Stimulated activated CD4-positive, alpha-beta T cell treated with anti-CD3 and anti-CD28 coated beads, TNF-alpha, amount 100 ng/mL, for 1 hour (primary cell): ENCODE measurements at regions not wholly inside any gene's neighbourhood (a gene's known extent, or its start where the extent isn't known, plus 50 kb on each side); places are given as distances from the start of the nearest gene placed in this dataset.
A peak's percentile ranks its signal among the peaks of the same experiment; 100 is the strongest.

Experiments
- DNase-seq, 3 donors: peaks; one replicate each; pipeline ENCODE4 v3.0.0-alpha.2; 2020; ENCODE audit warnings: low read depth in 3 of 3, low spot score in 1 of 3

GRCh38 chr6:14655201-14656061, 537.9 kb downstream of the CD83 start:
- DNase-seq, result no peak

GRCh38 chr6:14656078-14656521, 538.5 kb downstream of the CD83 start:
- no peak for DNase-seq

DNA sequence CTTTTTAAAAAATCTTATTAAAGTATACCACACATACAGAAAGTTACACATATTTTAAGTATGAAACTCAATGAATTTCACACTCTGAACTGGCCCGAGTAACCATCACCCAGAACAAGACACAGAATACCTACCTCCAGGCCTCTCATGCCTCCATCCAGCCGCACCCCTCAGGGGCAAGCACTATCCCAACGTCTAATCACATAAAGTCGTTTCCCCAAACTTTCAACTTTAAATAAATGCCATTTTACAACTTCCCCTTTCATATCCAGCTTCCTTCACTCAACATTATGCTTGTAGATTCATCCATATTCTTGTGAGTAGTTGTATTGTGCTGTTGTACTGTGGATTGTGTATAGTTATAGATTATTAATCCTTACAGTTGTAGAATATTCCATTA, 539.1 kb downstream of the CD83 start:
- DNase-seq, result no peak

DNA sequence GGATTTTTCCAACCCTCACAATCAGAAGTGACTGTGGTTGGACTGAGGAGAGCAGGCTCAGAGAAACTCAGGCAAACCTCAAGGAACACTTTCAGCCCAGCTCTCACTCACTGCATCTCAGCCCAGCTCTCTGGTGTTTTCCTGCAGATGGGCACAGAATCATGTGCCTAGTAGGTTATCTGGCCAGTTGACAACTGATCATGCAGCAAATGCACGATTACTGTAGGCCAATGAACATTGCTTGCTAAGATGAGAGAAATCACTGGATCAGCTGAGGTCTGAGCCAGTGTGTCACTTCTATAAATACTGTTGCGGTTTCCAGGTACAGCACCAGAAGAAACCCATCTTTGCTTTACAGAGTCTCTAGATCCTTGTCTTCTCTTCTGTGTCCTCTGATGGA, 540.5 kb downstream of the CD83 start:
- no peak for DNase-seq

GRCh38 chr6:14658886-14659561, 541.5 kb downstream of the CD83 start:
- DNase-seq, result no peak

DNA sequence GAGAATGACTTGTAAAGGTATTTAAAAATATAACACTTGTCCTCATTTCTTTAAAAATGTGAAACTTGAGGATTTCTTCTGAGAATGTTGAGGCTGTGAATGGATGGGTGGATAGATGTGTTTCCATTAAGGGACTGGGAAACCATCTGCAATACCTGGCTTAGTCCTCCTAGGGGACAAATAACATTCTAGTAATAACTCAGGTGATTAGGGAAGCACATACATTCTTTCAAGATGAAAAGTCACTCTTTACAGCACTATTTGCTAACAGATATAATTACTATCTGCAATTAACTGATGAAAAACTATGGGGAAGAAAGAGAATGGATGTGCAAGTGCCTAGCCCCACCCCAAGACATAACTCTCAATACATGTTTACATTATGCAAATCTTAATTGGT, 542.3 kb downstream of the CD83 start:
- DNase-seq, result no peak

DNA sequence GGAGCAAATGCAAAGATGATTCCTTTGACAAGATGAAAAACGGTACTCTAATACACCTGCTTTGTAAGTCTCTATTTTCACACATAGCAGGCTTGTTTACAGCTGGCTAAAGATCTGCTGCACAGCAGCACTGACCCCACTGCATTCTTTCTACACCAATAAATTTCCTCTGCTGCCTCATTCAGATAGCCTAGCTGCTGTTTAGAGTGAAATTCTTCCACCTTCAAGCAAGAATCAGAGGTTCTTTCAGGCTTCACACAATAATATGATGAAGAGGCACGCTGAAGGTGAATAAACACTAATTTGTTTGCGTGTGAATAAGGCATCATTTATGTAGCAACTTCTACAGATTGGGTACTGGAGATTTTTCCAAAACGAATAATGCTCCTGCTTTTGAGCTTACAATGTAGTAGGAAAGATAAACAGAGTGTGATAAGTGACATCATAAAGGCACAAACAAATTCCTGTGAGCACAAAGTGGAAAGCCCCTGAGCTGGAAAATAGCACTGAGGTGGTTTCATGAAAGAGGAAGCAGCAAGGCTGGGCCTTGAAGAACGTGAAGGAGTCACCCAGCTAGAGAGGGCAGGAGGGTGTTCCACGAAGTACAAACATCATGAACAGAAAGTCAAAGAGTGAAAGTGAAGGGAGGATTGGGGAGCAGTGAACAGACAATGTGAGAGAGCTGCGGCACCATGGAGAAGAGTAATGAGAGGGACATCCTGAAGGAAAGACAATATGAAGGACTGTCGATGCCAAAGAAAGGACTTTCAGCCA, 543.4 kb downstream of the CD83 start:
- DNase-seq, result peak in 2 of 3 donors; percentile 6 to 29

GRCh38 chr6:14661691-14662090, 544.1 kb downstream of the CD83 start:
- no peak for DNase-seq

DNA sequence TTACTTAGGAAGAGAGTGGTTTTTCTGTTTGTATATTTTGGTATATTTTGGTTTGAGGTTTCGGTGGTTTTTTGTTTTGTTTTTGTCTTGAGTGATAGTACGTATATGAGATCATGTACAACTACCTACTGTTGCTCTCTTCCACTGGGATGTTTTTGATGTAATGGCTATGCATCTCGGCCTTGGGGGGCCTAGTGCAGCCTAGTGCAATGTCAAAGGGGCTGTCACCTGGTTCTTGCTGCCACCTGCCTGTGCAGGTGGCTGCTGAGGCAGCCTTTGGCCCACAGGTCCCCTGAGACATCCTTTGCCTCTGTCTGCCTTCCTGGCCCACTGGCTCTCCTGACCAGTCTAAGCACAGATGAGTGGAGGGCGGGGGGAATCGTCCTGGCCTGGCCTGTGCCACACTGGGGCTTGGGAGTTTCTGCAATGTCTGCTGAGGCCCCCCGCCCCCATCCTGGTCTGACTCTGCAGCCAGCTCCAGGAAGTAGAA, 546.6 kb downstream of the CD83 start:
- no peak for DNase-seq

GRCh38 chr6:14664621-14665315, 547.2 kb downstream of the CD83 start:
- no peak for DNase-seq

- no peak for DNase-seq
These were observed 548.5 kb downstream of the CD83 start for GRCh38 chr6:14665827-14666724.

GRCh38 chr6:14670806-14671205, 553.2 kb downstream of the CD83 start:
- no peak for DNase-seq

GRCh38 chr6:14671261-14671681, 553.7 kb downstream of the CD83 start:
- DNase-seq, result no peak

- DNase-seq, result no peak
These were observed 554.4 kb downstream of the CD83 start for GRCh38 chr6:14671937-14672336.

DNA sequence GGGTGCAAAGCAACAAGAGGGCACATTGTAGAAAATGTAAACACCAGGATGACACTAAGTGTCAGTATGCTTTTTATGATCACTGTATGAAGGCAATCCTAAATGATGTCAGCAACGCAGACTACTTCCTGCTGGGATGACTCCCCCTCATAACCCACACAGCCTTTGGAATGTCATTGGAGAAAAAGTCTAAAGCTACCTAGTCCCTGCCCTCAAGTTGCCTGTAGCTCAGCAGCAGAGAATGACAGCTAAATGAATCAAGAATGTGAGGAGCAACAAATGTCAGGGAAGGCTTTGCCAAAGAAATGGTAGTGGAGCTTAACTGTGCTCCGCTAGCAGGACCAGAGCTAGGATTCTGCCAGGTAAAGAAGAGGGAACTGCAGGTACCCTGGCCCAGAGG, 555.6 kb downstream of the CD83 start:
- DNase-seq, result no peak

- no peak for DNase-seq
These were observed 556.9 kb downstream of the CD83 start for GRCh38 chr6:14674458-14674857.

GRCh38 chr6:14674867-14675648, 557.5 kb downstream of the CD83 start:
- DNase-seq, result no peak

DNA sequence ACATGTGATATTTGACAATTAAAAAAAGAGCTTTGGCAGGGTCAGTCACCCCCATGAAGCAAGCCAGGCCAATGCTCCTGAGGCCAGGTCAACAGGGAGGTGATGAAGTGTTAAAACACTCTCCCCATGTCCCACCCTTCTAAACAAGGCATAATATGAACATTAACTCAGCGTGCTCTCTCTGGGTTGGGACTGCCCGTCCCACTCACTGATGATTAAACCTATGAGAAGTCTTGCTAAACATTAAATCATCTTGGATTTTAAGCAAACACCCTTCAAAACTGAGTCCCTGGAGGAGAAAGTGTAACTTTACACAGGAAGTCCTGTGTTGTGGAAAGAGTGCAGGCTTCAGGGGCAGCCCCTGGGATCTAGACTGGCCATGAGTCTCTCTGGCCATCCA, 558.5 kb downstream of the CD83 start:
- DNase-seq, result no peak
